PC-3 (cell line): ENCODE measurements at regions not wholly inside any gene's neighbourhood (a gene's known extent, or its start where the extent isn't known, plus 50 kb on each side); places are given as distances from the start of the nearest gene placed in this dataset.

Experiments used
- ATAC-seq: fragments of 200-7000 bp; cut with Tn5 transposase; 2 replicates; pipeline ENCODE4 v1.9.1; 2020; ENCODE audit warnings: mild to moderate bottlenecking, moderate library complexity
- BruUV-seq: library from RNA; stranded (reverse); fragments of 400-500 nt; replicated peaks from 2 replicates; lab custom pipeline; 2021; lab: Mats Ljungman, UMichigan
- CTCF ChIA-PET: fragments of 300-600 bp; sonication (Branson Sonifier 250); formaldehyde crosslinking; loops from one replicate; lab custom pipeline; 2022; ENCODE audit warnings: antibody characterized with exemption; lab: Charles Lee
- POLR2A ChIA-PET: fragments of 300-600 bp; sonication (Branson Sonifier 250); formaldehyde crosslinking; loops from one replicate; lab custom pipeline; 2022; ENCODE audit warnings: antibody characterized with exemption; ENCODE audit not compliant: unreplicated experiment; lab: Charles Lee
- DNase-seq: peaks from one replicate; pipeline ENCODE4 v3.0.0-alpha.2; 2015
- H2AFZ ChIP-seq: fragments of 300-600 bp; sonication (generic); 2 replicates; pipeline ENCODE4 v1.6.0; 2016; ENCODE audit warnings: antibody characterized with exemption, low read length
- H3F3A ChIP-seq: fragments of 300-600 bp; sonication (generic); one replicate; pipeline ENCODE4 v1.6.0; 2017; ENCODE audit warnings: antibody characterized with exemption, low read length, control low read depth, mild to moderate bottlenecking; ENCODE audit not compliant: unreplicated experiment
- H3K27ac ChIP-seq: fragments of 300-600 bp; sonication (generic); 2 replicates; pipeline ENCODE4 v1.5.1; 2016; ENCODE audit warnings: mild to moderate bottlenecking, low read length
- H3K27me3 ChIP-seq: fragments of 300-600 bp; sonication (generic); 2 replicates; pipeline ENCODE4 v1.6.1; 2016; ENCODE audit warnings: low read length, mixed read lengths
- H3K36me3 ChIP-seq: fragments of 300-600 bp; sonication (generic); 2 replicates; pipeline ENCODE4 v1.6.1; 2016; ENCODE audit warnings: low read depth, mixed run types, low read length, mixed read lengths
- H3K4me1 ChIP-seq: fragments of 300-600 bp; sonication (generic); 2 replicates; pipeline ENCODE4 v1.5.1; 2016; ENCODE audit warnings: low read length; ENCODE audit not compliant: insufficient read depth
- H3K4me2 ChIP-seq: fragments of 300-600 bp; sonication (generic); 2 replicates; pipeline ENCODE4 v1.6.0; 2016; ENCODE audit warnings: low read length
- H3K4me3 ChIP-seq: fragments of 300-600 bp; sonication (generic); 2 replicates; pipeline ENCODE4 v1.5.1; 2016; ENCODE audit warnings: mild to moderate bottlenecking, low read length, mixed read lengths
- H3K79me2 ChIP-seq: fragments of 300-600 bp; sonication (generic); 2 replicates; pipeline ENCODE4 v1.6.1; 2017; ENCODE audit warnings: low read length, mixed read lengths
- H3K9ac ChIP-seq: fragments of 300-600 bp; sonication (generic); 2 replicates; pipeline ENCODE4 v1.6.0; 2016; ENCODE audit warnings: mild to moderate bottlenecking, low read length
- H3K9me2 ChIP-seq: fragments of 300-600 bp; sonication (generic); replicated peaks from 2 replicates; pipeline ENCODE4 v1.6.1; 2016; ENCODE audit warnings: mixed run types, low read length, mixed read lengths
- H3K9me3 ChIP-seq: fragments of 300-600 bp; sonication (generic); 2 replicates; pipeline ENCODE4 v1.6.1; 2016; ENCODE audit warnings: low read length, mixed read lengths
- H4K20me1 ChIP-seq: fragments of 300-600 bp; sonication (generic); 2 replicates; pipeline ENCODE4 v1.6.1; 2016; ENCODE audit warnings: low read length, mixed read lengths
- EZH2 ChIP-seq: fragments of 300-600 bp; sonication (generic); IDR thresholded peaks from one replicate; pipeline ENCODE4 v1.6.1; 2017; ENCODE audit warnings: antibody characterized with exemption, mild to moderate bottlenecking, low read length; ENCODE audit not compliant: unreplicated experiment
- EZH2phosphoT487 ChIP-seq: fragments of 300-600 bp; sonication (generic); IDR thresholded peaks from 2 replicates; pipeline ENCODE4 v1.6.1; 2018; ENCODE audit warnings: mild to moderate bottlenecking, antibody characterized with exemption, low read length, borderline replicate concordance
- intact Hi-C: fragments of 100-400 bp; cut with micrococcal nuclease; formaldehyde crosslinking; loops from 2 replicates; pipeline ENCODE4 v1.9.0; 2023
- TF ChIP-seq, protein P1 (sequence below): fragments of 300-600 bp; sonication (generic); conservative IDR thresholded peaks from 2 replicates; pipeline ENCODE4 v1.5.1; 2017; ENCODE audit warnings: antibody characterized with exemption, low read depth, mild to moderate bottlenecking, low read length

DNA sequence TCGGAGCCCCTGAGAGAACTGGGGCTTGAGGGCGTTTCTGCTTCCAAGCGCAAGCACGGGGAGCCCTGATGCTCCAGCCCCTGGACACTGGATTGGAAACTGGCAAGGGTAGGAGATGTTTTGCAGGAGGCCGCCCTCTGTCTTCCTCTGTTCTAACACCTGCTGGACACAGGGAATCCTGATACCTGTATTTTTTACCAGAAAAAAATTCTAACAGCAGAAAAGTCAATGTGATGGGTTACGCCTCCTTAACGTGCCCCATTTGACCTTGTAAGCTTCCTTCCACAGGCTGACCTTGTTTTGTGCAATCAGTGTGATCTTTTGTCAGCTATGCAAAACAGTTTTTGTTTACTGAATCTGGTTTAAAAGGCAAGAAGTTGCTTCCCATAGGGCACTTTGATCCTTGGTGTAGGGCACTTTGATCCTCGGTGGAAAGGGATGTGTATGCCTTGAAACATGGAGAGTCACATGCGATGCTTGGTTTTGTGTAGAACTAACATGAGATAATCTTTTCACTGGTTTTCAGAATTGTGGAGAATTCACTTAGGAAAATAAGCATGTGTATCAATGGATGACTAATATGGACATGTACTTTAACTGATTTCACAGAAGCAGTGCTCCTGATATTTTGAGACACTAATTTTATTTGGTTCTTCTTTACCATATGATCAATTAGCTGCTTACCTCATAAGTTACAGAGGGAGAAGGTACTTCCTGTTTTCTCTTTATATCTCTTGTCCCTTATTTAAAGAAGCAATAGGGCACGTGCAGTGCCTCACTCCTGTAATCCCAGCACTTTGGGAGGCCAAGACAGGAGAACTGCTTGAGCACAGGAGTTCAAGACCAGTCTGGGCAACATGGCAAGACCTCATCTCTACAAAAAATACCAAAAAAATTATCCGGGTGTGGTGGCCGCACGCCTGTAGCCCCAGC, 59.9 kb upstream of the MAP3K4 start:
- no TSS peak for BruUV-seq
- ChIA-PET CTCF (interaction anchor here (0.6 to 1.4 kb wide), 5 partner anchors 19 to 442 kb away, joined by 3 to 10 read pairs (median 5); no protein-coding TSS in a partner anchor), POLR2A (no interaction called here)
- Histone ChIP-seq H3F3A (no peaks in the 10 kb centered on the region), H3K79me2 (no peaks in the 10 kb centered on the region), H3K9ac (peak overlapping the region; percentile 83), H3K27ac (peak overlapping the region; percentile 48; the same call in 1 of the 2 replicates), H3K27me3 (no peaks in the 10 kb centered on the region), H3K4me3 (peak overlapping the region; percentile 75), H3K9me3 (no peaks in the 10 kb centered on the region), H4K20me1 (no peaks in the 10 kb centered on the region), H3K4me2 (peak overlapping the region; percentile 90), H3K36me3 (no peaks in the 10 kb centered on the region), H3K9me2 (no peaks in the 10 kb centered on the region), H3K4me1 (peaks cover 12% of the 10 kb centered on the region), H2AFZ (peak overlapping the region; percentile 89)
- DNase-seq (peak; percentile 17), ATAC-seq (peak; percentile 86)
- TF ChIP-seq, protein P1, sequence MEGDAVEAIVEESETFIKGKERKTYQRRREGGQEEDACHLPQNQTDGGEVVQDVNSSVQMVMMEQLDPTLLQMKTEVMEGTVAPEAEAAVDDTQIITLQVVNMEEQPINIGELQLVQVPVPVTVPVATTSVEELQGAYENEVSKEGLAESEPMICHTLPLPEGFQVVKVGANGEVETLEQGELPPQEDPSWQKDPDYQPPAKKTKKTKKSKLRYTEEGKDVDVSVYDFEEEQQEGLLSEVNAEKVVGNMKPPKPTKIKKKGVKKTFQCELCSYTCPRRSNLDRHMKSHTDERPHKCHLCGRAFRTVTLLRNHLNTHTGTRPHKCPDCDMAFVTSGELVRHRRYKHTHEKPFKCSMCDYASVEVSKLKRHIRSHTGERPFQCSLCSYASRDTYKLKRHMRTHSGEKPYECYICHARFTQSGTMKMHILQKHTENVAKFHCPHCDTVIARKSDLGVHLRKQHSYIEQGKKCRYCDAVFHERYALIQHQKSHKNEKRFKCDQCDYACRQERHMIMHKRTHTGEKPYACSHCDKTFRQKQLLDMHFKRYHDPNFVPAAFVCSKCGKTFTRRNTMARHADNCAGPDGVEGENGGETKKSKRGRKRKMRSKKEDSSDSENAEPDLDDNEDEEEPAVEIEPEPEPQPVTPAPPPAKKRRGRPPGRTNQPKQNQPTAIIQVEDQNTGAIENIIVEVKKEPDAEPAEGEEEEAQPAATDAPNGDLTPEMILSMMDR: no peak
- TF ChIP-seq EZH2 (no peak), EZH2phosphoT487 (no peak)
- intact Hi-C loops: loop anchor here (1.0 to 10.0 kb wide), 4 partner anchors 79 to 199 kb away; no protein-coding TSS in a partner anchor

DNA sequence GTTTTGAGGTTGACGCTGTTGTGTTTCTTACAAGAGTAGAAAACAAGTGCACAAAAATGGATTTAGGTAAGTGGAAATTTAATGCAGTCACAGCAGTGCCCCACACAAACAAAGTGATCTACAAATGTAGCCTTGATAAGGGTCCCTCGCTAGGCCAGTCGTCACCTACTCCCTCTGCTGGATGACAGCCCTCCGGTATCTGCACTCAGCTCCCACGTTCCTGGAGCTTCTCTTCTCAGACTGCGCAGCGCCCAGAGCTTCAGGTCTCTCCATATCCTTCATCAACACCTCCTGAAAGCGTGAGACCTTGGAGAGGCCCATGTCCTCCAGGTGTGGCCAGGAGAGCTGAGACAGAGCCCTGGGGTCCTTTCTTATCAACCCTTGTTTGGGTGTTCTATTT, 58.3 kb upstream of the MAP3K4 start:
- Histone ChIP-seq H3K9ac (no peak overlapping the region), H3K9me2 (no peaks in the 10 kb centered on the region), H2AFZ (no peak overlapping the region), H3K27ac (no peak overlapping the region), H3K9me3 (no peaks in the 10 kb centered on the region), H4K20me1 (no peaks in the 10 kb centered on the region), H3K79me2 (no peaks in the 10 kb centered on the region), H3K4me3 (no peak overlapping the region), H3K36me3 (no peaks in the 10 kb centered on the region), H3K4me2 (no peak overlapping the region), H3K4me1 (peaks cover 12% of the 10 kb centered on the region), H3K27me3 (no peaks in the 10 kb centered on the region), H3F3A (no peaks in the 10 kb centered on the region)
- POLR2A ChIA-PET: no interaction called here
- ATAC-seq: no peak
- intact Hi-C loops: loop anchor here (5.0 to 10.0 kb wide), 2 partner anchors 121 to 162 kb away; no protein-coding TSS in a partner anchor
- DNase-seq: no peak
- TF ChIP-seq EZH2 (no peak), EZH2phosphoT487 (no peak)
- TF ChIP-seq, protein P1: no peak
- CTCF ChIA-PET: interaction anchor here (0.6 kb wide), 1 partner anchor 183 kb away, joined by 3 read pairs; no protein-coding TSS in a partner anchor
- no TSS peak for BruUV-seq

GRCh38 chr6:160934157-160934556, 57.4 kb upstream of the MAP3K4 start:
- DNase-seq (no peak), ATAC-seq (no peak)
- intact Hi-C loops: loop anchor here (5.0 to 10.0 kb wide), 2 partner anchors 122 to 161 kb away; no protein-coding TSS in a partner anchor
- ChIA-PET POLR2A (no interaction called here), CTCF (interaction anchor here (0.6 kb wide), 1 partner anchor 184 kb away, joined by 3 read pairs; no protein-coding TSS in a partner anchor)
- H3K4me3 ChIP-seq: no peak overlapping the region
- TF ChIP-seq EZH2: no peak
- TF ChIP-seq EZH2phosphoT487: no peak
- TF ChIP-seq, protein P1: no peak
- H3K9me3 ChIP-seq: no peaks in the 10 kb centered on the region
- BruUV-seq: no TSS peak
- H3K27me3 ChIP-seq: no peaks in the 10 kb centered on the region
- no peaks in the 10 kb centered on the region for H3F3A ChIP-seq
- H3K36me3 ChIP-seq: no peaks in the 10 kb centered on the region
- H3K27ac ChIP-seq: no peak overlapping the region
- H3K9me2 ChIP-seq: no peaks in the 10 kb centered on the region
- no peak overlapping the region for H2AFZ ChIP-seq
- no peaks in the 10 kb centered on the region for H4K20me1 ChIP-seq
- no peaks in the 10 kb centered on the region for H3K79me2 ChIP-seq
- H3K4me1 ChIP-seq: peaks cover 12% of the 10 kb centered on the region
- no peak overlapping the region for H3K9ac ChIP-seq
- H3K4me2 ChIP-seq: no peak overlapping the region
